Suppressor macrophage treated with lipopolysaccharide for 4 hours (primary cell): ENCODE measurements at regions not wholly inside any gene's neighbourhood (a gene's known extent, or its start where the extent isn't known, plus 50 kb on each side); places are given as distances from the start of the nearest gene placed in this dataset.

Source experiments
- DNase-seq: peaks from one replicate; pipeline ENCODE4 v3.0.0-alpha.2; 2020

GRCh38 chr4:35237924-35238323 is 1006.4 kb downstream of the ARAP2 start:
- DNase-seq, result no peak

- no peak for DNase-seq
Observed at GRCh38 chr4:35238793-35239192, 1005.5 kb downstream of the ARAP2 start.

- DNase-seq, result no peak
Observed at GRCh38 chr4:35246493-35246892, 997.8 kb downstream of the ARAP2 start.

- DNase-seq, result no peak
Observed at GRCh38 chr4:35247047-35247446, 997.3 kb downstream of the ARAP2 start.

GRCh38 chr4:35250331-35250730 is 994.0 kb downstream of the ARAP2 start:
- DNase-seq, result no peak

GRCh38 chr4:35250761-35251160 is 993.6 kb downstream of the ARAP2 start:
- DNase-seq, result no peak

- no peak for DNase-seq
Observed at GRCh38 chr4:35252071-35252470, 992.2 kb downstream of the ARAP2 start.

- DNase-seq, result no peak
Observed at GRCh38 chr4:35252866-35253265, 991.4 kb downstream of the ARAP2 start.

GRCh38 chr4:35253331-35253730 is 991.0 kb downstream of the ARAP2 start:
- no peak for DNase-seq

GRCh38 chr4:35286434-35286833 is 957.9 kb downstream of the ARAP2 start:
- DNase-seq, result no peak

GRCh38 chr4:35300996-35301774 is 943.1 kb downstream of the ARAP2 start:
- DNase-seq, result no peak

- DNase-seq, result no peak
Observed at GRCh38 chr4:35315419-35315818, 928.9 kb downstream of the ARAP2 start.

- no peak for DNase-seq
Observed at GRCh38 chr4:35325908-35326453, 918.3 kb downstream of the ARAP2 start.

- DNase-seq, result no peak
Observed at GRCh38 chr4:35342833-35343232, 901.5 kb downstream of the ARAP2 start.

GRCh38 chr4:35347276-35347675 is 897.0 kb downstream of the ARAP2 start:
- no peak for DNase-seq

- DNase-seq, result no peak
Observed at GRCh38 chr4:35358001-35358584, 886.2 kb downstream of the ARAP2 start.

- no peak for DNase-seq
Observed at GRCh38 chr4:35364321-35364870, 879.9 kb downstream of the ARAP2 start.

GRCh38 chr4:35365186-35365585 is 879.1 kb downstream of the ARAP2 start:
- no peak for DNase-seq

GRCh38 chr4:35399912-35400311 is 844.4 kb downstream of the ARAP2 start:
- DNase-seq, result no peak

GRCh38 chr4:35423104-35423503 is 821.2 kb downstream of the ARAP2 start:
- DNase-seq, result no peak

GRCh38 chr4:35447474-35447873 is 796.8 kb downstream of the ARAP2 start:
- DNase-seq, result no peak

GRCh38 chr4:35459045-35459444 is 785.3 kb downstream of the ARAP2 start:
- DNase-seq, result no peak

- DNase-seq, result no peak
Observed at GRCh38 chr4:35461931-35462659, 782.2 kb downstream of the ARAP2 start.
